ENCODE measurements at regions not wholly inside any gene's neighbourhood (a gene's known extent, or its start where the extent isn't known, plus 50 kb on each side); places are given as distances from the start of the nearest gene placed in this dataset.
"Not testable (repeated sequence)": the region's sequence is repeated elsewhere in the genome, so short reads cannot be mapped to it uniquely, and the experiment has no call there.

DNA sequence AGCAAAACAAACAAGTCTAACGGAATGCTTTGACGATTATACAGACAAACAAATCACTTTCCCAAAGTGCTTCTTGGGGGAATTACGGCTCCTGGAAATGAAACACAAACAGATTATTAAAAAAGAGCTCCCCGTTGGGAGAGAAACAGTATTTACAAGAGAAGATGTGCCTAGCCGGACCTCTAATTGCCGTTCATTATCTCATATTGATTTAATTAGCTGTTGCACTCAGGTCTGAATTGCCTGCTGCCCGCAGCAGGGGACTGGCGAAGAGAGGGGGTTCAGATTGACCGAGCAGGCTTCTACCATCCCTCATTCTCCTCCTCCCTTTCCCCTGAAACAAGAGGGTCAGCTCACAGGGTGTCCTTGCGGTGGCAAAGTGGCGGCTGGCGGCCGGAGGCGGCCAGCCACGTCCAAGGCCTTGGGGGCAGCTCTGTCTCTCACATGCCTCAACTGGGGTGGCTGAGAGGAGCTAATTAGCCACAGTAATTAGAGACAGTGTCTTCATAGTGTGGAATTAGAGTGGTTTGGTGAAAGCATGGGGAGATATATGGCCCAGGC lies 295.1 kb downstream of the MIAT start:
- H3K36me3 Mint-ChIP-seq (ENCODE audit: low read depth): no peaks in the 10 kb centered on the region
- ChIA-PET CTCF (no interaction called here), POLR2A (no interaction called here)
- no peak for DNase-seq
- no peaks in the 10 kb centered on the region for H3K9me3 Mint-ChIP-seq
- H3K27me3 Mint-ChIP-seq: peaks cover 39% of the 10 kb centered on the region
- H3K27ac Mint-ChIP-seq: no peak overlapping the region
- H3K4me3 Mint-ChIP-seq: no peak overlapping the region
- H3K4me1 Mint-ChIP-seq: no peaks in the 10 kb centered on the region

- no peak overlapping the region for H3K4me3 Mint-ChIP-seq
- H3K9me3 Mint-ChIP-seq: no peaks in the 10 kb centered on the region
- ChIA-PET POLR2A (no interaction called here), CTCF (no interaction called here)
- no peak for DNase-seq
- H3K27me3 Mint-ChIP-seq: peaks cover 39% of the 10 kb centered on the region
- H3K4me1 Mint-ChIP-seq: no peaks in the 10 kb centered on the region
- H3K36me3 Mint-ChIP-seq (ENCODE audit: low read depth): no peaks in the 10 kb centered on the region
- no peak overlapping the region for H3K27ac Mint-ChIP-seq
Measured at GRCh38 chr22:26953012-26953883, 295.9 kb downstream of the MIAT start.

DNA sequence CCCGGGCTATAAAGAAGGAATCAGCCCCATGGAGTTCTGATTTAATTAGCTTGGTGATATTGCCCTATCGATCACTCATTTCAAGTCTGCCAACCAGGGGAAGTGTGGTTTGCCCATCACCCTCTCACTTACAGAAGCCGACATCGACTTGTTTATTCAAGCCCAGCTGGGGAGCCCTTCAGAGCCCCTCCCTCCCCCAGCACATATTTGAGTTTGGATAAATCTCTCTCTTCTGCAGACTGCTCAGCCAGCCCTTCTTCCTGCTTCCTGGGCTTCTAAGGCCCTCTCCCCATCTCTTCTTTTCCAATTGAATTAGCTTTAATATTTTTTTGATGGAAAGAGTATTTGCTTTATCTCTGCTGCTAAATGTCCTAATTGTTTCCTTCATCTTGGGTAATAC lies 299.0 kb downstream of the MIAT start:
- Mint-ChIP-seq H3K27ac (no peak overlapping the region), H3K27me3 (peaks cover 33% of the 10 kb centered on the region), H3K9me3 (no peaks in the 10 kb centered on the region), H3K36me3 (ENCODE audit: low read depth) (no peaks in the 10 kb centered on the region), H3K4me3 (no peak overlapping the region), H3K4me1 (no peaks in the 10 kb centered on the region)
- ChIA-PET CTCF (no interaction called here), POLR2A (no interaction called here)
- no peak for DNase-seq

DNA sequence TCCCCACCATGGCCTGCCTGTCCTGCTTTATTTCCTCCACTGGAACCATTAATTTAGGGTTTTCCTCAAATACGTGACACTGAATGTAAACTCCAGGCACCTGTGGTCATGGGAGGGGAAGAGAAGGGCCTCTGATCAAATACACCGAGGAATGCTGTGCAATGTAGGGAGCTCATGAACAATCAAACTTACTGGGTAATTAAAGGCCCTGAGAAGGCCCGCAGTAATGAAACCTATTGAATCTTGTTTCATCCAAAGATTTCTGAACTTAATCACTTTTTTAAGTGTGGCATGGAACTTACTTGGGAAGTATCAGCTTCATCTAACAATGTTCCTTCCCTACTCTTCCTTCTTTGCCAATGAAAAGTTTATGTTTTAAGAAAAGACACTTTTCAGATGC lies 299.8 kb downstream of the MIAT start:
- Mint-ChIP-seq H3K4me1 (no peaks in the 10 kb centered on the region), H3K9me3 (no peaks in the 10 kb centered on the region), H3K36me3 (ENCODE audit: low read depth) (no peaks in the 10 kb centered on the region), H3K4me3 (no peak overlapping the region), H3K27ac (no peak overlapping the region), H3K27me3 (peaks cover 28% of the 10 kb centered on the region)
- ChIA-PET POLR2A (no interaction called here), CTCF (no interaction called here)
- no peak for DNase-seq

GRCh38 chr22:26957897-26958296 lies 300.5 kb downstream of the MIAT start:
- CTCF ChIA-PET: no interaction called here
- Mint-ChIP-seq H3K4me1 (no peaks in the 10 kb centered on the region), H3K9me3 (no peaks in the 10 kb centered on the region)

DNA sequence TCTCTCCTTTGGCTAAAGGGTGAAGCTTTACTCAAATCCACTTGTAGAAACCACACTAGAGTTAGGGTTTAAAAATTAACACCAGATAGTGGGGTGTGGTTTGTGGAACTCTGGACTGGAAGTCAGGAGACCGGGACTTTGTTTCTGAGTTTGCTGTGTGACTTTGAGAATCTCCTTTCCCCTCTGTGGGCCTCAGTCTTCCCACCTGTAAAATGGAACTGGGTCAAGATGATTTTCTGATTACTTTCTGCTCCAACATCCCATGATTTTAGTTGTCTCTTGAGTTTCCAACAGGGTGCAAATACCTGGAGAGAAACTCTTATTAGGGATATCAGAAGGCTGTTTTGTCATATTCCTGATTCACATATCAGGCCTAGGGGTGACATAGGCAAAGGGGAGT lies 301.0 kb downstream of the MIAT start:
- POLR2A ChIA-PET: no interaction called here
- no peaks in the 10 kb centered on the region for H3K9me3 Mint-ChIP-seq

More at GRCh38 chr22:26957897-26958296, 300.5 kb downstream of the MIAT start:
- Mint-ChIP-seq H3K27me3 (peaks cover 21% of the 10 kb centered on the region), H3K4me3 (no peak overlapping the region), H3K27ac (no peak overlapping the region), H3K36me3 (ENCODE audit: low read depth) (no peaks in the 10 kb centered on the region)
- POLR2A ChIA-PET: no interaction called here
- DNase-seq: no peak

DNA sequence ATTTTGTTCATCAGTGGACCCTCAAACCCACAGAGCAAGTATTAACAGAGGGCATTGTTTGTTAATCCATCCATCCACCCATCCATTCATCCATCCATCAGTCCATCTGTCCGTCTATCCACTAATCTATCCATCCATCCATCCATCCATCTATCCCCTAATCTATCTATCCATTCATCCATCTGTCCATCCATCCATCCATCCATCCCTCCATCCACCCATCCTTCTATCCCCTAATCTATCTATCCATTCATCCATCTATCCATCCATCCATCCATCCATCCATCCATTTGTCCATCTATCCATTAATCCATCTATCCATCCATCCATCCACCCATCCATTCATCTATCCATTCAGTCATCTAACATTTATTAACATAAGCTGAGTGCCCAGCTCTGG lies 307.3 kb downstream of the MIAT start:
- H3K27ac Mint-ChIP-seq: no peak overlapping the region
- H3K9me3 Mint-ChIP-seq: peaks cover 5% of the 10 kb centered on the region
- H3K36me3 Mint-ChIP-seq (ENCODE audit: low read depth): no peaks in the 10 kb centered on the region
- ChIA-PET POLR2A (no interaction called here), CTCF (interaction anchor here (0.6 kb wide), 1 partner anchor 540 kb away, joined by 3 read pairs; no protein-coding TSS in a partner anchor)
- H3K4me1 Mint-ChIP-seq: no peaks in the 10 kb centered on the region
- H3K27me3 Mint-ChIP-seq: no peaks in the 10 kb centered on the region
- H3K4me3 Mint-ChIP-seq: no peak overlapping the region
- DNase-seq: no peak

More for the DNA sequence above, 301.0 kb downstream of the MIAT start:
- Mint-ChIP-seq H3K4me1 (no peaks in the 10 kb centered on the region), H3K27ac (no peak overlapping the region), H3K36me3 (ENCODE audit: low read depth) (no peaks in the 10 kb centered on the region), H3K27me3 (peaks cover 17% of the 10 kb centered on the region), H3K4me3 (no peak overlapping the region)
- CTCF ChIA-PET: no interaction called here
- DNase-seq: no peak

DNA sequence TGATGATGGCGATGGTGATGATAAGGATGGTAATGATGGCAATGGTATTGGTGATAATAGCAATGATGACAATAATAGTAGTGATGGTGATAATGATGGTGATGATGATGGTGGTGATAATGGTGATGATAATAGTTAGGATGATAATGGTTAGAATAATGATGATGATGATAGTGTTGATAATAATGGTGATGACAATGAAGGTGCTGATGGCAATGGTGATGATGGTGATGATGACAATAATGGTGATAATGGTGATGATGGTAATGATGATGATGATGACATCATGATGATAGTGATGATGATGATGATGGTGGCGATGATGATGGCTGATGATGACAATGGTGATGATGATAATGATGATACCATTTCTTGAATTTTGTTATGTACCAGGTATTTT lies 309.9 kb downstream of the MIAT start:
- no peaks in the 10 kb centered on the region for H3K27me3 Mint-ChIP-seq
- no peak for DNase-seq
- no peaks in the 10 kb centered on the region for H3K4me1 Mint-ChIP-seq
- H3K4me3 Mint-ChIP-seq: no peak overlapping the region
- no peaks in the 10 kb centered on the region for H3K36me3 Mint-ChIP-seq (ENCODE audit: low read depth)
- peaks cover 5% of the 10 kb centered on the region for H3K9me3 Mint-ChIP-seq
- ChIA-PET CTCF (no interaction called here), POLR2A (no interaction called here)
- no peak overlapping the region for H3K27ac Mint-ChIP-seq

GRCh38 chr22:26968859-26969523 lies 311.6 kb downstream of the MIAT start:
- Mint-ChIP-seq H3K4me1 (no peaks in the 10 kb centered on the region), H3K36me3 (ENCODE audit: low read depth) (no peaks in the 10 kb centered on the region), H3K27me3 (no peaks in the 10 kb centered on the region), H3K4me3 (no peak overlapping the region), H3K9me3 (peaks cover 5% of the 10 kb centered on the region), H3K27ac (no peak overlapping the region)
- POLR2A ChIA-PET: no interaction called here
- no peak for DNase-seq
- CTCF ChIA-PET: no interaction called here

- ChIA-PET CTCF (no interaction called here), POLR2A (no interaction called here)
- Mint-ChIP-seq H3K4me1 (no peaks in the 10 kb centered on the region), H3K36me3 (ENCODE audit: low read depth) (no peaks in the 10 kb centered on the region), H3K27me3 (no peaks in the 10 kb centered on the region), H3K4me3 (no peak overlapping the region), H3K27ac (no peak overlapping the region), H3K9me3 (no peaks in the 10 kb centered on the region)
- DNase-seq: no peak
Measured at GRCh38 chr22:26970809-26971394, 313.5 kb downstream of the MIAT start.

- DNase-seq: no peak
- ChIA-PET POLR2A (no interaction called here), CTCF (no interaction called here)
- Mint-ChIP-seq H3K4me3 (no peak overlapping the region), H3K4me1 (no peaks in the 10 kb centered on the region), H3K36me3 (ENCODE audit: low read depth) (no peaks in the 10 kb centered on the region), H3K27ac (no peak overlapping the region), H3K27me3 (no peaks in the 10 kb centered on the region), H3K9me3 (no peaks in the 10 kb centered on the region)
Measured at GRCh38 chr22:26972286-26972685, 314.9 kb downstream of the MIAT start.

- CTCF ChIA-PET: interaction anchor here (0.6 kb wide), 1 partner anchor 19 kb away, joined by 3 read pairs; no protein-coding TSS in a partner anchor
- not testable (repeated sequence) for DNase-seq, H3K27ac Mint-ChIP-seq
Measured at GRCh38 chr22:26972915-26973314, 315.5 kb downstream of the MIAT start.

DNA sequence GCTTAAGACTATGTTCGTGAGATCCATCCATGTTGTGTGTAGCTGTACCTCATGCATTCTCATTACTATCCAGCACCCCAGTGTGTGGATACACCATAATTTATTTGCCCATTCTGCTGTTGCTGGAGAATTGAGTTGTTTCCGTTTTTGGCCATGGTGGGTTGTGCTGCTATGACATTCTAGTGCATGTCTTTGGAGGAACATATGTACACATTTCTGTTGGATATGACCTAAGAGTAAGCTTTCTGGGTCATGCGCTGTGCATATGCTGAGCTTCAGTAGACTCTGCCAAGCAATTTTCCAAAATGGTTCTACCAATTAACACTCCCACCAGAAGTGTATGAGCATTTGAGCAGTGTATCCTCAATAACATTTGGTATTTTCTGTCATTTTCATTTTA lies 316.6 kb downstream of the MIAT start:
- Mint-ChIP-seq H3K27ac (no peak overlapping the region), H3K27me3 (no peaks in the 10 kb centered on the region), H3K36me3 (ENCODE audit: low read depth) (no peaks in the 10 kb centered on the region), H3K4me3 (no peak overlapping the region), H3K4me1 (no peaks in the 10 kb centered on the region), H3K9me3 (no peaks in the 10 kb centered on the region)
- CTCF ChIA-PET: no interaction called here
- POLR2A ChIA-PET: no interaction called here
- no peak for DNase-seq

More at GRCh38 chr22:26972915-26973314, 315.5 kb downstream of the MIAT start:
- H3K36me3 Mint-ChIP-seq (ENCODE audit: low read depth); H3K4me1 Mint-ChIP-seq; POLR2A ChIA-PET; H3K4me3 Mint-ChIP-seq; H3K9me3 Mint-ChIP-seq; H3K27me3 Mint-ChIP-seq: not testable (repeated sequence)

All from activated CD4-positive, alpha-beta memory T cell treated with anti-CD3 and anti-CD28 coated beads, Interleukin-2, amount 10 ng/mL, durations not matched to agents 7 days and 5 days (primary cell).